HAP-1 (cell line): ENCODE measurements at regions not wholly inside any gene's neighbourhood (a gene's known extent, or its start where the extent isn't known, plus 50 kb on each side); places are given as distances from the start of the nearest gene placed in this dataset.
A peak's percentile ranks its signal among the peaks of the same experiment; 100 is the strongest.
"Not testable (repeated sequence)": the region's sequence is repeated elsewhere in the genome, so short reads cannot be mapped to it uniquely, and the experiment has no call there.

ENCODE experiments used
- DNase-seq, 2 experiments: peaks; one replicate each; pipeline ENCODE4 v3.0.0-alpha.2; 2016 to 2020; ENCODE audit warnings: low spot score in 2 of 2
- H3K27me3 ChIP-seq: fragments of 250-450 bp; sonication (Bioruptor Pico); 2 replicates; pipeline ENCODE4 v1.5.1; 2020; ENCODE audit warnings: low read depth, mild to moderate bottlenecking, moderate library complexity
- H3K36me3 ChIP-seq: fragments of 250-450 bp; sonication (Bioruptor Pico); replicated peaks from 2 replicates; pipeline ENCODE4 v1.5.1; 2020; ENCODE audit warnings: mild to moderate bottlenecking
- H3K4me1 ChIP-seq: fragments of 250-450 bp; sonication (Bioruptor Pico); 2 replicates; pipeline ENCODE4 v1.5.1; 2020; ENCODE audit warnings: mild to moderate bottlenecking
- H3K4me3 ChIP-seq: fragments of 250-450 bp; sonication (Bioruptor Pico); 2 replicates; pipeline ENCODE4 v1.5.1; 2020; ENCODE audit warnings: mild to moderate bottlenecking, moderate library complexity
- H3K9me3 ChIP-seq: fragments of 250-450 bp; sonication (Bioruptor Pico); 2 replicates; pipeline ENCODE4 v1.5.1; 2020; ENCODE audit warnings: mild to moderate bottlenecking, moderate library complexity
- in situ Hi-C: fragments of 300-500 bp; cut with MboI; formaldehyde crosslinking; loops from 3 replicates; pipeline ENCODE4 v1.14.3; 2020; ENCODE audit warnings: low sequenced_read_pairs, inconsistent platforms, mixed read lengths

GRCh38 chr5:2847608-2848007 lies 96.1 kb upstream of the IRX2 start:
- Histone ChIP-seq H3K9me3 (no peaks in the 10 kb centered on the region), H3K4me1 (no peaks in the 10 kb centered on the region), H3K36me3 (no peaks in the 10 kb centered on the region), H3K4me3 (no peak overlapping the region), H3K27me3 (no peaks in the 10 kb centered on the region)
- in situ Hi-C loops = no loop called here
- no peak for DNase-seq

GRCh38 chr5:2841208-2841607 lies 89.7 kb upstream of the IRX2 start:
- in situ Hi-C loops = no loop called here
- H3K27me3 ChIP-seq = no peaks in the 10 kb centered on the region
- no peak overlapping the region for H3K4me3 ChIP-seq
- no peaks in the 10 kb centered on the region for H3K36me3 ChIP-seq
- no peaks in the 10 kb centered on the region for H3K4me1 ChIP-seq
- no peaks in the 10 kb centered on the region for H3K9me3 ChIP-seq
- no peak for DNase-seq

- no peak for DNase-seq
- H3K9me3 ChIP-seq = 0 out of 2 replicates have a peak, but pooled peaks cover 3% of the 10 kb centered on the region
- H3K4me3 ChIP-seq = no peak overlapping the region
- no peaks in the 10 kb centered on the region for H3K27me3 ChIP-seq
- H3K36me3 ChIP-seq = no peaks in the 10 kb centered on the region
- H3K4me1 ChIP-seq = no peaks in the 10 kb centered on the region
- in situ Hi-C loops = no loop called here
Measured at GRCh38 chr5:2840372-2840915, 89.0 kb upstream of the IRX2 start.

GRCh38 chr5:2836133-2836532 lies 84.7 kb upstream of the IRX2 start:
- Histone ChIP-seq H3K4me3 (no peak overlapping the region), H3K4me1 (no peaks in the 10 kb centered on the region), H3K27me3 (no peaks in the 10 kb centered on the region), H3K9me3 (0 out of 2 replicates have a peak, but pooled peaks cover 3% of the 10 kb centered on the region), H3K36me3 (no peaks in the 10 kb centered on the region)
- in situ Hi-C loops = no loop called here
- DNase-seq = no peak

- Histone ChIP-seq H3K4me3 (no peak overlapping the region), H3K4me1 (no peaks in the 10 kb centered on the region), H3K27me3 (no peaks in the 10 kb centered on the region), H3K36me3 (no peaks in the 10 kb centered on the region), H3K9me3 (0 out of 2 replicates have a peak, but pooled peaks cover 3% of the 10 kb centered on the region)
- no peak for DNase-seq
- in situ Hi-C loops = no loop called here
Measured at GRCh38 chr5:2833556-2833955, 82.1 kb upstream of the IRX2 start.

- Histone ChIP-seq H3K27me3 (no peaks in the 10 kb centered on the region), H3K4me3 (no peak overlapping the region), H3K36me3 (no peaks in the 10 kb centered on the region), H3K4me1 (no peaks in the 10 kb centered on the region), H3K9me3 (0 out of 2 replicates have a peak, but pooled peaks cover 3% of the 10 kb centered on the region)
- no peak for DNase-seq
- in situ Hi-C loops = no loop called here
Measured at GRCh38 chr5:2832394-2832793, 80.9 kb upstream of the IRX2 start.

GRCh38 chr5:2829239-2829638 lies 77.8 kb upstream of the IRX2 start:
- H3K4me3 ChIP-seq = no peak overlapping the region
- in situ Hi-C loops = no loop called here

GRCh38 chr5:2818936-2819335 lies 67.5 kb upstream of the IRX2 start:
- H3K36me3 ChIP-seq = no peaks in the 10 kb centered on the region
- H3K4me1 ChIP-seq = no peaks in the 10 kb centered on the region
- no peaks in the 10 kb centered on the region for H3K9me3 ChIP-seq
- in situ Hi-C loops = no loop called here
- no peaks in the 10 kb centered on the region for H3K27me3 ChIP-seq
- H3K4me3 ChIP-seq = no peak overlapping the region
- DNase-seq = no peak

More at GRCh38 chr5:2829239-2829638, 77.8 kb upstream of the IRX2 start:
- DNase-seq = no peak
- Histone ChIP-seq H3K36me3 (no peaks in the 10 kb centered on the region), H3K27me3 (no peaks in the 10 kb centered on the region), H3K4me1 (no peaks in the 10 kb centered on the region), H3K9me3 (no peaks in the 10 kb centered on the region)

- DNase-seq = no peak
- no peak overlapping the region for H3K4me3 ChIP-seq
- H3K4me1 ChIP-seq = no peaks in the 10 kb centered on the region
- in situ Hi-C loops = no loop called here
- H3K9me3 ChIP-seq = no peaks in the 10 kb centered on the region
- H3K36me3 ChIP-seq = no peaks in the 10 kb centered on the region
- H3K27me3 ChIP-seq = no peaks in the 10 kb centered on the region
Measured at GRCh38 chr5:2817031-2817603, 65.6 kb upstream of the IRX2 start.

GRCh38 chr5:2813678-2814077 lies 62.2 kb upstream of the IRX2 start:
- no peaks in the 10 kb centered on the region for H3K4me1 ChIP-seq
- no peaks in the 10 kb centered on the region for H3K27me3 ChIP-seq
- no peak overlapping the region for H3K4me3 ChIP-seq
- in situ Hi-C loops = no loop called here
- H3K36me3 ChIP-seq = no peaks in the 10 kb centered on the region
- DNase-seq = no peak
- H3K9me3 ChIP-seq = no peaks in the 10 kb centered on the region

- H3K27me3 ChIP-seq = no peaks in the 10 kb centered on the region
- DNase-seq = no peak
- no peaks in the 10 kb centered on the region for H3K36me3 ChIP-seq
- no peak overlapping the region for H3K4me3 ChIP-seq
- no peaks in the 10 kb centered on the region for H3K9me3 ChIP-seq
- in situ Hi-C loops = no loop called here
- H3K4me1 ChIP-seq = no peaks in the 10 kb centered on the region
Measured at GRCh38 chr5:2810644-2811043, 59.2 kb upstream of the IRX2 start.

- H3K4me3 ChIP-seq, H3K4me1 ChIP-seq, DNase-seq, in situ Hi-C loops, H3K36me3 ChIP-seq, H3K27me3 ChIP-seq, H3K9me3 ChIP-seq: not testable (repeated sequence)
Measured at GRCh38 chr5:2807244-2807643, 55.8 kb upstream of the IRX2 start.

- Histone ChIP-seq H3K4me1 (no peaks in the 10 kb centered on the region), H3K9me3 (no peaks in the 10 kb centered on the region), H3K4me3 (no peak overlapping the region), H3K36me3 (no peaks in the 10 kb centered on the region), H3K27me3 (no peaks in the 10 kb centered on the region)
- no peak for DNase-seq
- in situ Hi-C loops = no loop called here
Measured at GRCh38 chr5:2806176-2806575, 54.7 kb upstream of the IRX2 start.

GRCh38 chr5:2805080-2805479 lies 53.6 kb upstream of the IRX2 start:
- Histone ChIP-seq H3K36me3 (no peaks in the 10 kb centered on the region), H3K4me3 (no peak overlapping the region)
- in situ Hi-C loops = no loop called here

GRCh38 chr5:2803751-2804150 lies 52.3 kb upstream of the IRX2 start:
- Histone ChIP-seq H3K9me3 (no peaks in the 10 kb centered on the region), H3K27me3 (no peaks in the 10 kb centered on the region), H3K36me3 (no peaks in the 10 kb centered on the region), H3K4me3 (no peak overlapping the region), H3K4me1 (no peaks in the 10 kb centered on the region)
- in situ Hi-C loops = no loop called here
- DNase-seq = no peak

More at GRCh38 chr5:2805080-2805479, 53.6 kb upstream of the IRX2 start:
- H3K9me3 ChIP-seq = no peaks in the 10 kb centered on the region
- H3K4me1 ChIP-seq = no peaks in the 10 kb centered on the region
- DNase-seq = peak in 1 of 2 experiments; percentile 17
- H3K27me3 ChIP-seq = no peaks in the 10 kb centered on the region
